ENCODE measurements at regions not wholly inside any gene's neighbourhood (a gene's known extent, or its start where the extent isn't known, plus 50 kb on each side); places are given as distances from the start of the nearest gene placed in this dataset.

GRCh38 chr5:6829150-6829784 lies 116.0 kb downstream of the TENT4A start:
- TF ChIP-seq REST (IDR thresholded peaks at IDR 0.05; ENCODE audit: insufficient replicate concordance, low read depth) (no peak), GABPA (IDR thresholded peaks at IDR 0.05; ENCODE audit: low read depth) (no peak), CTCF (IDR thresholded peaks at IDR 0.05; ENCODE audit: insufficient read depth, low read length) (no peak), SPI1 (IDR thresholded peaks at IDR 0.05; ENCODE audit: borderline replicate concordance, low read depth) (no peak), POLR2AphosphoS5 (IDR thresholded peaks at IDR 0.05; ENCODE audit: low read depth) (no peak)
- Histone ChIP-seq H3K27me3 (ENCODE audit: insufficient read depth, poor library complexity, severe bottlenecking) (peaks cover 2% of the 10 kb centered on the region), H3K27ac (replicated peaks) (no peak overlapping the region), H3K4me3 (replicated peaks; ENCODE audit: insufficient read depth, low read length) (no peak overlapping the region)
- no peak for DNase-seq (ENCODE audit: low read depth in 1 of 2, low spot score in 1 of 2)

- no peak for DNase-seq (ENCODE audit: low read depth in 1 of 2, low spot score in 1 of 2)
- Histone ChIP-seq H3K27me3 (ENCODE audit: insufficient read depth, poor library complexity, severe bottlenecking) (peaks cover 2% of the 10 kb centered on the region), H3K27ac (replicated peaks) (no peak overlapping the region), H3K4me3 (replicated peaks; ENCODE audit: insufficient read depth, low read length) (no peak overlapping the region)
- TF ChIP-seq GABPA (IDR thresholded peaks at IDR 0.05; ENCODE audit: low read depth) = no peak
- TF ChIP-seq POLR2AphosphoS5 (IDR thresholded peaks at IDR 0.05; ENCODE audit: low read depth) = no peak
- TF ChIP-seq CTCF (IDR thresholded peaks at IDR 0.05; ENCODE audit: insufficient read depth, low read length) = no peak
- no peak for TF ChIP-seq SPI1 (IDR thresholded peaks at IDR 0.05; ENCODE audit: borderline replicate concordance, low read depth)
- TF ChIP-seq REST (IDR thresholded peaks at IDR 0.05; ENCODE audit: insufficient replicate concordance, low read depth) = no peak
These were observed 117.5 kb downstream of the TENT4A start for GRCh38 chr5:6830643-6831239.

- Histone ChIP-seq H3K4me3 (replicated peaks; ENCODE audit: insufficient read depth, low read length) (no peak overlapping the region), H3K27me3 (ENCODE audit: insufficient read depth, poor library complexity, severe bottlenecking) (peaks cover 2% of the 10 kb centered on the region), H3K27ac (replicated peaks) (no peak overlapping the region)
- no peak for TF ChIP-seq REST (IDR thresholded peaks at IDR 0.05; ENCODE audit: insufficient replicate concordance, low read depth)
- no peak for TF ChIP-seq SPI1 (IDR thresholded peaks at IDR 0.05; ENCODE audit: borderline replicate concordance, low read depth)
- TF ChIP-seq POLR2AphosphoS5 (IDR thresholded peaks at IDR 0.05; ENCODE audit: low read depth) = no peak
- no peak for TF ChIP-seq GABPA (IDR thresholded peaks at IDR 0.05; ENCODE audit: low read depth)
- no peak for TF ChIP-seq CTCF (IDR thresholded peaks at IDR 0.05; ENCODE audit: insufficient read depth, low read length)
- DNase-seq (ENCODE audit: low read depth in 1 of 2, low spot score in 1 of 2) = no peak
These were observed 118.7 kb downstream of the TENT4A start for GRCh38 chr5:6831678-6832671.
